Muscle layer of colon (tissue), 2 donors: ENCODE measurements at regions not wholly inside any gene's neighbourhood (a gene's known extent, or its start where the extent isn't known, plus 50 kb on each side); places are given as distances from the start of the nearest gene placed in this dataset.

Experiments
- H3K27ac ChIP-seq: one replicate; pipeline ENCODE4 v1.7.0; 2013; ENCODE audit warnings: low read depth, mild to moderate bottlenecking, low read length, moderate library complexity
- H3K27me3 ChIP-seq, 2 donors: one replicate each; pipeline ENCODE4 v1.7.0; 2013; ENCODE audit warnings: low read length in 2 of 2, mild to moderate bottlenecking in 2 of 2; ENCODE audit not compliant: insufficient read depth in 2 of 2, control insufficient read depth in 1 of 2
- H3K36me3 ChIP-seq: one replicate; pipeline ENCODE4 v1.7.0; 2013; ENCODE audit warnings: mild to moderate bottlenecking, low read length; ENCODE audit not compliant: insufficient read depth
- H3K4me1 ChIP-seq: one replicate; pipeline ENCODE4 v1.7.0; 2013; ENCODE audit warnings: mild to moderate bottlenecking, low read length; ENCODE audit not compliant: insufficient read depth
- H3K4me3 ChIP-seq, 2 donors: one replicate each; pipeline ENCODE4 v1.7.0; 2013; ENCODE audit warnings: low read length in 2 of 2, low read depth in 1 of 2, mild to moderate bottlenecking in 1 of 2, moderate library complexity in 1 of 2
- H3K9ac ChIP-seq: one replicate; pipeline ENCODE4 v1.7.0; 2013; ENCODE audit warnings: low read length
- H3K9me3 ChIP-seq: one replicate; pipeline ENCODE4 v1.7.0; 2013; ENCODE audit warnings: mild to moderate bottlenecking, low read length
- donor health status: abdominal sarcoma.
- donor health status: Adenocarcinoma of cecum.

GRCh38 chr7:47143339-47143738 is 438.6 kb downstream of the TNS3 start:
- H3K9ac ChIP-seq = no peak overlapping the region
- H3K9me3 ChIP-seq = no peaks in the 10 kb centered on the region

GRCh38 chr7:47142867-47143175 is 439.1 kb downstream of the TNS3 start:
- Histone ChIP-seq H3K9me3 (no peaks in the 10 kb centered on the region), H3K4me1 (no peaks in the 10 kb centered on the region), H3K36me3 (no peaks in the 10 kb centered on the region), H3K27ac (no peak overlapping the region), H3K4me3 (no peak overlapping the region), H3K27me3 (no peaks in the 10 kb centered on the region), H3K9ac (no peak overlapping the region)

More at GRCh38 chr7:47143339-47143738, 438.6 kb downstream of the TNS3 start:
- Histone ChIP-seq H3K27ac (no peak overlapping the region), H3K27me3 (no peaks in the 10 kb centered on the region), H3K36me3 (no peaks in the 10 kb centered on the region), H3K4me3 (no peak overlapping the region), H3K4me1 (no peaks in the 10 kb centered on the region)

- Histone ChIP-seq H3K9ac (no peak overlapping the region), H3K36me3 (no peaks in the 10 kb centered on the region), H3K9me3 (no peaks in the 10 kb centered on the region), H3K27ac (no peak overlapping the region), H3K27me3 (no peaks in the 10 kb centered on the region), H3K4me3 (no peak overlapping the region), H3K4me1 (no peaks in the 10 kb centered on the region)
Observed at GRCh38 chr7:47142169-47142866, 439.6 kb downstream of the TNS3 start.

GRCh38 chr7:47132471-47132870 is 449.4 kb downstream of the TNS3 start:
- H3K36me3 ChIP-seq = no peaks in the 10 kb centered on the region
- no peak overlapping the region for H3K27ac ChIP-seq
- H3K4me3 ChIP-seq = no peak overlapping the region
- H3K4me1 ChIP-seq = no peaks in the 10 kb centered on the region
- no peak overlapping the region for H3K9ac ChIP-seq
- no peaks in the 10 kb centered on the region for H3K9me3 ChIP-seq
- no peaks in the 10 kb centered on the region for H3K27me3 ChIP-seq

- Histone ChIP-seq H3K27me3 (no peaks in the 10 kb centered on the region), H3K9me3 (no peaks in the 10 kb centered on the region), H3K36me3 (no peaks in the 10 kb centered on the region), H3K4me1 (no peaks in the 10 kb centered on the region), H3K9ac (no peak overlapping the region), H3K27ac (no peak overlapping the region), H3K4me3 (no peak overlapping the region)
Observed at GRCh38 chr7:47128700-47129099, 453.2 kb downstream of the TNS3 start.

GRCh38 chr7:47125529-47125928 is 456.4 kb downstream of the TNS3 start:
- no peaks in the 10 kb centered on the region for H3K36me3 ChIP-seq
- no peak overlapping the region for H3K9ac ChIP-seq
- no peak overlapping the region for H3K4me3 ChIP-seq
- H3K9me3 ChIP-seq = no peaks in the 10 kb centered on the region
- H3K4me1 ChIP-seq = no peaks in the 10 kb centered on the region
- no peaks in the 10 kb centered on the region for H3K27me3 ChIP-seq
- no peak overlapping the region for H3K27ac ChIP-seq

GRCh38 chr7:47119261-47119865 is 462.5 kb downstream of the TNS3 start:
- no peak overlapping the region for H3K4me3 ChIP-seq
- no peaks in the 10 kb centered on the region for H3K36me3 ChIP-seq
- no peaks in the 10 kb centered on the region for H3K27me3 ChIP-seq
- H3K9me3 ChIP-seq = no peaks in the 10 kb centered on the region
- no peak overlapping the region for H3K9ac ChIP-seq
- H3K27ac ChIP-seq = no peak overlapping the region
- peaks cover 9% of the 10 kb centered on the region for H3K4me1 ChIP-seq

GRCh38 chr7:47104206-47104549 is 477.7 kb downstream of the TNS3 start:
- Histone ChIP-seq H3K4me3 (no peak overlapping the region), H3K36me3 (no peaks in the 10 kb centered on the region), H3K27me3 (no peaks in the 10 kb centered on the region), H3K9me3 (no peaks in the 10 kb centered on the region), H3K9ac (no peak overlapping the region), H3K27ac (no peak overlapping the region), H3K4me1 (no peaks in the 10 kb centered on the region)

- Histone ChIP-seq H3K4me1 (no peaks in the 10 kb centered on the region), H3K27ac (no peak overlapping the region), H3K9me3 (no peaks in the 10 kb centered on the region), H3K27me3 (no peaks in the 10 kb centered on the region), H3K4me3 (no peak overlapping the region), H3K9ac (no peak overlapping the region), H3K36me3 (no peaks in the 10 kb centered on the region)
Observed at GRCh38 chr7:47103498-47104205, 478.3 kb downstream of the TNS3 start.

- Histone ChIP-seq H3K4me3 (no peak overlapping the region), H3K27ac (no peak overlapping the region)
Observed at GRCh38 chr7:47102331-47102841, 479.5 kb downstream of the TNS3 start.

GRCh38 chr7:47100817-47101435 is 481.0 kb downstream of the TNS3 start:
- Histone ChIP-seq H3K9ac (no peak overlapping the region), H3K9me3 (no peaks in the 10 kb centered on the region), H3K27ac (no peak overlapping the region), H3K36me3 (no peaks in the 10 kb centered on the region), H3K4me3 (no peak overlapping the region), H3K27me3 (no peaks in the 10 kb centered on the region), H3K4me1 (no peaks in the 10 kb centered on the region)

More at GRCh38 chr7:47102331-47102841, 479.5 kb downstream of the TNS3 start:
- Histone ChIP-seq H3K4me1 (no peaks in the 10 kb centered on the region), H3K36me3 (no peaks in the 10 kb centered on the region), H3K27me3 (no peaks in the 10 kb centered on the region), H3K9me3 (no peaks in the 10 kb centered on the region), H3K9ac (no peak overlapping the region)
